Ammon's horn (tissue), 1 donor: ENCODE measurements at regions not wholly inside any gene's neighbourhood (a gene's known extent, or its start where the extent isn't known, plus 50 kb on each side); places are given as distances from the start of the nearest gene placed in this dataset.
"Not testable (repeated sequence)": the region's sequence is repeated elsewhere in the genome, so short reads cannot be mapped to it uniquely, and the experiment has no call there.

ENCODE experiments used
- DNase-seq: peaks from one replicate; pipeline ENCODE4 v3.0.0-alpha.2; 2016; ENCODE audit warnings: low spot score

DNA sequence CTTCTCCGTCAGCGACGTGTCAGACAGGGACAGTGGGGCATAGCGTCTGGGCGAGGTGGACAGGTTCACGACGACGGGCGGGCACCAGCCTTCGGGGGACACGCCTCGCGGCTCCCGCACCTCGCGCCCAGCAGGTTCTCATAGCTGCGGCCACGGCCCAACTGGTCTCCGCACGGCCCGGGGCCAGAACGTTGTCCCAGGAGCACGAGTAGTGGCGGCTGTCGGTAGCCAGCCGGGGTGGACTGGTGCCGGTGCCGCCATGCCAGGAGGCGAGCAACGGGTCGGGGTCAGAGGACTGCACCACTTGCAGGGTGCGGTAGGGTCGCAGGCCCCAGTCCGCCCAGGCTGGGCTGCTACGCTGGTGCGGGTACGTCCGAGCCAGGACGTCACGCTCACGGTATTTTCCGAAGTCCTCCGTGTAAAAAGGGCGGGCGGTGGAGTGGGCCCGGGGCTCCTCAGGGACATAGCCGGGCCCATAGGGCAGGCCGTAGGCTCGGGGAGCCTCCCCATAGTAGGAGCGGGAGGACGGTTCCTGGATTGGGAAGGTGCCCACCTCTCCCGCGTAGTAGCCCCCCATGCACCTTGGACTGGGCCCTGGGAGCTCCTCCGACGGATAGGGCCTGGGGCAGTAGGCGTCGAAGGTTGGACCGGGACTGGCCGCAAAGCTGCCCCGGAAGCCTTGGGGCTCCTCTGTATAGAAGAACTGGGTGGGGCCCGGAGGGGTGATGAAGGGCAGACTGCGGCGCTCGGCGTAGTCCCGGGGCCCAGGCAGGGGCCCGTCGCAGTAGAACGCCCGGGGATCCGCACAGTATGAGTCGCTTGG lies 301.2 kb downstream of the CCDC74A start:
- DNase-seq: not testable (repeated sequence)

DNA sequence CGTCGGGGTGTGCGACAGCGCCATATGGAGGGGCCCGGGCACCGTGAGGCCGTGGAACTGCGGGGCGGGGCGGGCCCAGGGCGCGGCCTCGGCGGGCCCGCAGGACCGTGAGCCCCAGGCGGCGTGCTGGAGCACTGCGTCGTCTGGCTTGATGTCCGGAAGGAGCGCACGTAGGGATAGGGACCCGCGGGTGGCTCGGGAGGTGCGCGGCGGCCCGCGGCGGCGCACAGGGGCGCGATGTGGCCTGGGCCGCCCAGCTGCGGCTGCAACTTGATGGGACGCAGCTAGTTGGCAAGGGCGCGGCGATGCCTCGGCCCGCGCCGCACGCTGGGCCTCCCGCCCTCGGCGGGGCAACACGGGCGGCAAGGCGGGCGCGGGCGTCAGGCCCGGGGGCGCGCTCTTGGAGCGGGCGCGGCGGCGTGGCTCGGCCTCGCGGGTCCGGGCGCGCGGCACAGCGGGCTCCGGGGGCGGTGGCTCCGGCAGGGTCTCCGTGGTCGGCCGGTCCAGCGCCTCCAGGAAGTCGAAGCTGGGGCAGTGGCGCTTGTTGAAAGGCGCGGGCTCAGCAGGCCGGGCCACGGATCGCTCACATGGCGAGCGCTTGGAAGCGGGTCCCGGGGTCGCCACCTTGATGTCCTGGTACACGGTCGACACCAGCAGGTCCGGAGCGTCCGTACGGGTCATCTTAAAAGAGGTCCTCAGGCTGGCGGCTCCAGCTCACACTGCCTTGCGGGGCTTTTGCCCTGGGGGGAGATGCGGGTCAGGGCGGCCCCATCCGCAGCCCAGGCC lies 302.0 kb downstream of the CCDC74A start:
- DNase-seq: not testable (repeated sequence)

DNA sequence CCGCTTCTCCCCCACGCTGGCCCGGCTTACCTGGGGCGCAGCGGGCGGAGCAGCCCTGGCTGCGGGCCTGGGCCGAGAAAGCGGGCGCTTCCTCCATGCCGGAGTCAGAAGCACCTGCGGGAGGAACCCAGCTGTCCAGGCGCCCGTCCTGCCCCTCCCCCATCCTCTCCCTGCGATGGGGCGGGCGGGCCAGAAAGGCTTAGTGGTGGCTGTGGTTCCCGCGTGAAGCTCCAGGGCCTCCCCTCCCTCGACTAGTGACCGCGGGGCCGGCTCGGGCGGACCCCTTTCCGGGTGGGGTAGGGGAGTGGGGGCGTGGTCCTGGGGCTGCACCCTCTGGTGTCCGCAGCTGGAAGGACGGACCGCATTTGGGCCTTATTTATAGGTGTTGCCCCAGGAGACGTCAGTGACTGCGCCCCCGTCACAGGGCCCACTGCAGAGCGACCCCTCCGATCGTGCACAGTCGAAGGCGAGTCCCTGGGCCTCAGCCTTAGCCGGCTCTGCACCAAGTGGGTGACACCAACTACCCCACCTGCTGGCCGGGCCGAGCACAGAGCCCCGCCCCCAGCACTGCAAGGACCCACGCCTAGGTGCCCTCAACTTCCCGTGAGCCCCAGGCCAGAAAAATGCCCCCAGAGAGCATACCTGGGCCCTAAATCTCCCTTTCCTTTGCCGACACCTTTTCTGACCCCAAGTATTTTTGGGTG lies 302.7 kb downstream of the CCDC74A start:
- DNase-seq: not testable (repeated sequence)

DNA sequence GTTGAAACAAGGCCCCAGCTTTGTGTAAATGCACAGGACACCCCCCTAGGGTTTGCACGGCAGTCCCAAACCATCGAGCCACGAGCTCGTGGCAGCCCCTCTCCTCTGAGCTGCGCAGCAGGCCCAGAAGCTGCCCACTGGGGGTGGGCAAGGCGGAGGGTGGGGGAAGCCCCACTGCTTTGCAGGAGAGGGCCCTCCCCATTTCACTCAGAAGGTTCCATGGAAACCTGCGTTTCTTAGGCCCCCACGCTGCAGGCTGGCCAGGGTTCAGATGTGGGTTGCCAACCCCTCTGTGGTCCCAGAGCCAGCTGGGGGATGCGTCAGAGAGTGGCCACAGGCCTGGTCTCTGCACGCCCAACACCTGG lies 303.2 kb downstream of the CCDC74A start:
- DNase-seq: not testable (repeated sequence)

DNA sequence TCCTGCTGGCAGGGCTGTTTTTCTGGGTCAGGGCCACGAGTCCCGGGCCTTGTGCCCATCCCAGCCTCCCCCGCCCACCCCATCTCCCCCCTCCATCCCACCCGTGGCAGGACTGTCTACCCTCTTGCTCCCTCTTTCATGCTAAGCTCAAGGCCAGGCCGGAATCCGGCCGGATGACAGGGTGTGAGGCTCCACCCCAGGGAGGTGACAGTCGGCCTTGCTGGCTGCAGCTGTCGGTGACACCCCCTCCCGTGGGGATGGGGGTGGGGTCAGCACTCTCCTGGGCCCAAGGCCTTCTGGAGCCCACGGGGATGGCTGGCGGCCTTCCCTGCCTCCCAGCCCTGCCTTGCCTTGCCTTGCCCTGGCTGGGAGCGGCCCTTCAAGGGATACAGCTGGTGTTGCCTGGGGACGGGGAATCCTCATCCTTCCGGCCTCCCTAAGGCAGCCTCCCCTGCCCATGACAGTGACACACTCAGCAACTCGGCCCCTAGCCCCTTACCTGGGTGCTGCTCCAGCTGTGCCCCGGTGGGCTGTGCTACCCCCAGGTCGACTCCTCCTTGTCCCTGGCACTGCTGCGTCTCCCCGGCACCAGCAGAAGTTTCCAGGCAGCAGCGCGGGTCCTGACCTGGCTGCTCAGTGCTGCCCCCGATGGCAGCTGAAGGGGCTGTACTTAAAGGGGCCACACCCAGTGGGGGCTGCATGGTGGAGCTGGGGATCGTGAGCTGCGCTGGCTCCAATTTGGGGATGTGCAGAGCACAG lies 303.9 kb downstream of the CCDC74A start:
- DNase-seq: not testable (repeated sequence)

DNA sequence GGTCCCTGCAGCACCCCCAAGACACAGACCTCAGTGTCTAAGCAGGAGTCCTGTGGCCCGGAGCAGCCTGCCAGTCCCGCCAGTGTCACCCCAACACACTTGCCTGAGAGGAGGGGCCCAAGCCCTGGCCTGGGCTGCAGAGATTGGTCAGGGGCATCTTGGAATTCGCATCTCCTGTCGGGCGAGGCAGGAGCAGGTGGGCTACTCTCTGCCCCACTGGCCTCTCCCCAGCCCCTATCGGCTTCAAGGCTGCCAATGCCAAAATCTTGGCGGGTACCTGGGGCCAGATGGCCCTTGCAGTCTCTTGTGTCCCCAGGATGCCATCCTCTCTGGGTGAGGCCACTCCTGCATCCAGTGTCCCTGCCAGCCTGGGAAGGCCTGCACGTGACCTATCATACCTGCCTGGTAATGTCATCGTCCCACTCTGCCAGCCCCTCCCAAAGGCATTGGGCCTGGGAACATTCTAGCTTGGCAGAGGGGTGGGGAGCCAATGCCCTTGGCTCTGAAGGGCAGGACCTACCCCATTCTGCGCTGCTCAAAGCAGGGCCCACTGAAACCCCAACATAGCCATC lies 304.6 kb downstream of the CCDC74A start:
- not testable (repeated sequence) for DNase-seq

DNA sequence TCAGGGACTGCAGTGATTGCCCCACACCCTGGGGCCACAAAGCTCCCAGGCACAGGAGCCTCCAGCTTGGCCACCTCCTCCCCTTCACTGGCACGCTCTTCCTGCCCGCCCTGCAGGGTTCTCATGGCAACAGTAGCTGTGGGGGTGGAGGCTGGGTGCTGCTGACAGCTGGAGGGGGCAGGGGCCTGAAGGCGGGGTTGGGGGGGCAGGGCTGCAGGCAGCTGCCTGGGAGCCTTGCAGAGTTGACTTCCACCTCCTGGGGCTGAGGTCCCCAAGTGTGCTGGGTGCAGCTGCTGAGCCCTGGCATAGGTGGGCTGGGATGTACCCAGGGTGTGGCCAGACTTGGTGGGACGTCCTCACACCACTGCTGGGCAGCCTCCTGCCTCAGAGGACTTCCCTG lies 305.2 kb downstream of the CCDC74A start:
- not testable (repeated sequence) for DNase-seq

DNA sequence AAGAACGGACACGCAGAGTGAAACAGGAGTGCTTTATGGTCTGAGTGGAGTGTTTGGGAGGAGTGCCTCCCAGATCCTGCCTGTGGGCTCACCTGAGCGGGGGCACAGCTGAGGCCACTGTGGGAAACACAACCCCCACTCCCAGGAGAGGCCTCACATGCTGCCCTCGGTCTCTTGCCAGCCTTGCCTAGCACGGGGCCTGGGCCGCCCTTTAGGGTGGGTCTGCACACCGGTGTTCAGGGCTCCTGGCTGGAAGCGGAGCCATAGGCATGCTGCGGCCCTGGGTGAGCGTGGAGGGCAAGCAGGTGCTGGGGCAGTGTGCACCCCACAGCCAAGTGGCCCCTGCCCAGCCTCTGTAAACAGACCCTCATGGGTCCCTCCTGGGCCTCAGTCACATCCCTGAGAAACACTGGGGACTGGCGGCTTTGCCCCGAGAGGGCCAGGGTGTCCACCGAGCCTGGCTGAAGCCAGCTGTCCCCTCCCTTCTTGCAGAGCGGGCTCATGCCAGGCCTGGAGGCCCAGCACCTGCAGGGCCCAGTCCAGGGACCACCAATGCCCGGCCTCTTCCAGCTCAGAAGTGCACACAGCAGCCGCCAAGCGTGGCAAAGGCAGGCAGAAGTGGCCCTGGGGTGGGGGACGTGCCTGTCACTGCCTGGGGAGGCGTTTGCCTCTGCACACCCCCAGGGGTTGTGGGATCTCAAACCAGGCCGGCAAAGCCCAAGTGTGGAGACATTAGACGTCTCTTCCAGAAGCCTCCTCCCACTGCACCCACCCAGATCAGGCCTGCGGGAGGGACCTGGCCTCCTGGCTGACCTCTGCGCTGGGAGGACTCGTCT lies 305.9 kb downstream of the CCDC74A start:
- not testable (repeated sequence) for DNase-seq

DNA sequence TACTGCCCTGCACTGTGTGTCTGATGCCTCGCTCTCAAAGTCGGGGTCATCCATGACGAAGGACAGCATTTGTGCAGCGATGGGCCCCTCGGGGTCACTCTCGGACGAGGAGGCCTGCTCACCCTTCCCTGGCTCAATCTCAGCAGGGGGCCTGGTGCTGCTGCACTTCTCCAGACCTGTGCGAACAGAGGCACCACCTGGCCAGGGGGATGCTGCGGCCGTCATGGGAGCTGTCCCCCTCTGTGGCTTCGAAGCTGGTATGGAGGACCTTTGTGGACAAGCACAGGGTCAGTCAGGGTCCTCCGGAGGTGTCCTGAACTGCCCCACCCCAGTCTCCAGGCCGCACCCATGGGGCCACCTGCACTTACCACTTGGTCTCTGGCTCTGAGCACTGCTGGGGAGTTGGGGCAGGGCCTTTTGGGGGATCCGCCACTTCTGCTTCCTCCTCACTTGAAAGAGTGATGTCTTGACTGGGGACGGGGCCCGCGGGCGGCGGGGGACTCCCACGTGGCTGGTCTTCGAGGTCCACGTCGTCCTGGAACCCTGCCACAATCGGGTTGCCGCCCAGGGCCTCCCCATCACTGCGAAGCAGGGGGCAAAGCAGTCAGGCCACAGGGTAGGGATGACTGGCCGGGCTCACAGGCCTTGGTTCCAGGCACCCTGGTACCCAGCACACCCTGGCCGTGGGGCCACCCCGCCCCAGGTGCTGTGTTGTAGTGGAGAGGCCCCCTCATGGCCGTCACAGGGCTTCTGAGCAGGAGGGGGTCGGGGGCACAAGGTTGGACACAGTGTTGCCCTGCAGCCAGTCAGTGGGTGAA lies 306.7 kb downstream of the CCDC74A start:
- DNase-seq: not testable (repeated sequence)

DNA sequence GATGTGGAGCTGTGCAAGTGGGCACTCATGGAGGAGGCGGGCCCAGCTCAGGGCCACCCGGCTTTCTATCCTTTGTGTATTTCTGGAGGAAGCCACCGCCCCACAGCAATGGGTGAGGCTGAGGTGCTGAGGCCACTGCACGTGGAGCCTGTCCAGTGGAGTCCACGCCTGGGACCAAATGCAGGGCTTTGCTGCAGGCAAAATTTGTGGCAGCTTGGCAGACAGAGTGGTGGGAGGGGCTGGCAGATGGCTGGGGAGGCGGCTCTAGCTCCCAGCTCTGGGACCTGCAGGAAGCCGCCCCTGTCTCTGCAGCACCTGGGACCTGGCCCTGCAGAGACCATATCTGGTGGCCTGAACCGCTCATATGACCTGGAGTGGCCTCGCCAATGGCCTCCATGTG lies 307.3 kb downstream of the CCDC74A start:
- DNase-seq: not testable (repeated sequence)

DNA sequence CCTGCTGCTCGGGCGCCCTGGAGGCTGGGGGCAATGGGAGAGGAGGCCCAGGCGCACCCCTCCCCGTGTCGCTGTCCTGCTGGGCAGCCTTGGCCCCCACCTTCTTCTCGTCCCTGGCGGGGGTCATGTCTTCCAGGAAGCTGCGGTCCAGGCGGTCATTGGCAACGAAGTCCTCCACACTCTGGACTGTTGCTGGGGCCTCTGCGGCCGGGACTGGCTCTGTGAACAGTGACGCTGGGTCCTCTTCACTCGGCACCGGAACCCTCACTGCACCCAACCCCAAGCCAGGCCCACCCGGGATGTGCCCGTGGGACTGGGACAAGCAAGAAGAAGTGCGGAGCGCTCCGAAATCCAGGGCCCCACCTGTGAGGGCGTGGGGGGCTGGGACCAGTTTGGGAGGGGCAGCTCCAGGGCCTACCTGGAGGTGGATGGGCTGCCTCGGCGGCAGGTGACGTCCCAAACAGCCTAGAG lies 308.0 kb downstream of the CCDC74A start:
- DNase-seq: no peak

DNA sequence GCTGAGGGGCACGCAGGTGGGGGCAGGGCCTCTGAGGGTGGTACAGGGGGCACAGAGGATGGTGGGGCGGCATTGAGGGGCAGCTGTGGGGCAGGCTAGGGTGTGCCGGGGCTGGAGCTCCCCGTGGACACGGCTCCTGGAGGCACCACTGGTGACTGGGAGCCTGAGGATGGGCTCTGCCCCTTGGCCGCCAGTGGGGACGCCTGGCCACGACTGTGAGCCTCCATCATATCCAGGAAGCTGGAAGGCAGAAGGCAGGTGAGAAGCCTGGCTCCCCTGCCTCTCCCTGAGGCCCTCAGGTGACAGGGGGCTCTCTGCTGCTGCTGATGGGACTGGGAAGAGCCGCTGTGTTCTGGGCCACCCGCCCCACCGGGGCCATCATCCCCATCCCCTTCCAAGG lies 308.4 kb downstream of the CCDC74A start:
- DNase-seq: not testable (repeated sequence)

DNA sequence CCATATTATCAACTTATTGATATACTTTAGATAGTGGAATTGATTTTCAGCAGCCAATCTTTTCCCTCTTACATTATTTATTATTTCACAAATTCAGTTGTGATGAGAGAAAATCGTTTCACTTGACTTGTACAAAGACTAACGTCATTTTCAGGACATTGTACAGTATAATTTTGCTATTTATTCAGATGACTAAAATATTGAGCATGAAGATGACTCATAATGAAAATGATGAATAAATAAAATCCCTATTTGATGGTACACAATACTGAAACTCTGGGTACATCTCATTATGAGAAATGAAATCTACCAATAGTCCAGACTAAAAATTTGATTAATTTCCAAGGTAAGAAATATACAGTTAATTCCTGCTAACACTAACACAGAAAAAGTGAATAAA lies 316.4 kb downstream of the CCDC74A start:
- DNase-seq: not testable (repeated sequence)

DNA sequence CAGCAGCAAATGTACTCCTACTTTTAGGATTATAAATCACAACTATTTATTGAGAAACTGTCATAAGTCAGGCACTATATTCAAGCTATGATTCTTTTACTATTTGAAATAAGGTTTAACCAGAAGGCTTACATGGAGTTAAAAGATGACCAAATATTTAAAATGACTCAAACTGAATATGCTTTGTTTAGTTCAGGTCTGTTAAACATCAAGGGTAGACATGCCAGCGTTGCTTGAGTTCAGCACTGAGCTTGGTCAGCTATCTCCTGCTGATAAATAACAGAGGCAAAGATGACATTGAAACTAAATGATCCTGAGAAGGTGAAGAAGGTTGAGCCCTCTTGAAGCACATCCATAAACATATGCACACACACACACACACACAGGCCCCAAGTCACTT lies 305.6 kb downstream of the ANKRD30BL start:
- DNase-seq: not testable (repeated sequence)

DNA sequence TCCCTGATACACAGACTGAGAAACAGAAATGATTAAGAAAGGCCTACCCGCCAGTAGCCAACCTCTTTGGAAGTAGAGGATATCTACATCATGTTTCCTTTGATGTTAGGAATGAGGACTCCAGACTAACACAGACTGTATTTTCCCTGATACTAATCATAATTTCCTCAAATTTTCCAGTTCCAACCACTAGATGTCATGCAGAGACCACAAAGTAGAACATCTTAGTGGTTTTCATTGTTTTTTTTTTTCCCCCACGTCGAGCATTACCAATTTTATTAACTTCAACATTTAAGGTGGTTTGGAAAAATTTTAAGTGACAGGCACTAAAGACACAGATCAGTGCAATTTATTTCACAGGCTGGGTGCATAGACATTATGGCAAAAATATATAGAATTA lies 303.6 kb downstream of the ANKRD30BL start:
- not testable (repeated sequence) for DNase-seq
